ENCODE measurements at regions not wholly inside any gene's neighbourhood (a gene's known extent, or its start where the extent isn't known, plus 50 kb on each side); places are given as distances from the start of the nearest gene placed in this dataset.

GRCh38 chr18:26639149-26639548 lies 90.8 kb upstream of the KCTD1 start:
- Mint-ChIP-seq H3K27me3 (ENCODE audit: insufficient read depth) (peaks cover 37% of the 10 kb centered on the region), H3K9me3 (peaks cover 4% of the 10 kb centered on the region), H3K4me1 (peaks cover 4% of the 10 kb centered on the region), H3K4me3 (no peak overlapping the region), H3K36me3 (ENCODE audit: low read depth) (peaks cover 2% of the 10 kb centered on the region), H3K27ac (no peak overlapping the region)
- Histone ChIP-seq H3K9me3 (ENCODE audit: control insufficient read depth, low read length) (no peaks in the 10 kb centered on the region), H3K4me3 (ENCODE audit: low read length) (no peak overlapping the region), H3K27ac (ENCODE audit: low read depth, low read length) (no peak overlapping the region), H3K36me3 (ENCODE audit: control insufficient read depth, insufficient read depth, low read length) (no peaks in the 10 kb centered on the region), H3K4me1 (ENCODE audit: control insufficient read depth, insufficient read depth, low read length) (no peaks in the 10 kb centered on the region), H3K27me3 (ENCODE audit: control insufficient read depth, insufficient read depth, low read length, poor library complexity, severe bottlenecking) (peaks cover 21% of the 10 kb centered on the region), H3K9ac (ENCODE audit: extremely low read depth, low read length, poor library complexity, severe bottlenecking) (no peak overlapping the region)
- no peak for TF ChIP-seq CTCF (conservative IDR thresholded peaks at IDR 0.05)
- 87 to 97% methylated on average over 3 to 7 of the region's 7 CpGs for WGBS, 2 experiments (ENCODE audit: insufficient coverage in 1 of 2, insufficient read length in 1 of 2)
- no peak for DNase-seq

- WGBS, 2 experiments (ENCODE audit: insufficient coverage in 1 of 2, insufficient read length in 1 of 2), result 95 to 100% methylated on average over 1 to 2 of the region's 2 CpGs
- Histone ChIP-seq H3K9me3 (ENCODE audit: control insufficient read depth, low read length) (no peaks in the 10 kb centered on the region), H3K4me1 (ENCODE audit: control insufficient read depth, insufficient read depth, low read length) (no peaks in the 10 kb centered on the region), H3K4me3 (ENCODE audit: low read length) (no peak overlapping the region), H3K36me3 (ENCODE audit: control insufficient read depth, insufficient read depth, low read length) (no peaks in the 10 kb centered on the region), H3K9ac (ENCODE audit: extremely low read depth, low read length, poor library complexity, severe bottlenecking) (no peak overlapping the region), H3K27me3 (ENCODE audit: control insufficient read depth, insufficient read depth, low read length, poor library complexity, severe bottlenecking) (peaks cover 21% of the 10 kb centered on the region), H3K27ac (ENCODE audit: low read depth, low read length) (no peak overlapping the region)
- no peaks in the 10 kb centered on the region for H3K9me3 Mint-ChIP-seq
- H3K4me3 Mint-ChIP-seq, result no peak overlapping the region
- DNase-seq, result no peak
- no peaks in the 10 kb centered on the region for H3K36me3 Mint-ChIP-seq (ENCODE audit: low read depth)
- H3K27ac Mint-ChIP-seq, result no peak overlapping the region
- H3K27me3 Mint-ChIP-seq (ENCODE audit: insufficient read depth), result peaks cover 33% of the 10 kb centered on the region
- H3K4me1 Mint-ChIP-seq, result peaks cover 4% of the 10 kb centered on the region
- TF ChIP-seq CTCF (conservative IDR thresholded peaks at IDR 0.05), result no peak
These were observed 89.6 kb upstream of the KCTD1 start for GRCh38 chr18:26637983-26638382.

GRCh38 chr18:26637324-26637723 lies 89.0 kb upstream of the KCTD1 start:
- H3K9me3 Mint-ChIP-seq, result no peaks in the 10 kb centered on the region
- Histone ChIP-seq H3K4me3 (ENCODE audit: low read length) (no peak overlapping the region), H3K9me3 (ENCODE audit: control insufficient read depth, low read length) (no peaks in the 10 kb centered on the region), H3K4me1 (ENCODE audit: control insufficient read depth, insufficient read depth, low read length) (no peaks in the 10 kb centered on the region), H3K27me3 (ENCODE audit: control insufficient read depth, insufficient read depth, low read length, poor library complexity, severe bottlenecking) (peaks cover 21% of the 10 kb centered on the region), H3K36me3 (ENCODE audit: control insufficient read depth, insufficient read depth, low read length) (no peaks in the 10 kb centered on the region), H3K27ac (ENCODE audit: low read depth, low read length) (no peak overlapping the region), H3K9ac (ENCODE audit: extremely low read depth, low read length, poor library complexity, severe bottlenecking) (no peak overlapping the region)
- no peak for TF ChIP-seq CTCF (conservative IDR thresholded peaks at IDR 0.05)
- no peak overlapping the region for H3K4me3 Mint-ChIP-seq
- no peak overlapping the region for H3K27ac Mint-ChIP-seq
- H3K27me3 Mint-ChIP-seq (ENCODE audit: insufficient read depth), result peaks cover 27% of the 10 kb centered on the region
- no peak for DNase-seq
- 82 to 84% methylated on average over 5 to 8 of the region's 8 CpGs for WGBS, 2 experiments (ENCODE audit: insufficient coverage in 1 of 2, insufficient read length in 1 of 2)
- peaks cover 4% of the 10 kb centered on the region for H3K4me1 Mint-ChIP-seq
- H3K36me3 Mint-ChIP-seq (ENCODE audit: low read depth), result no peaks in the 10 kb centered on the region
